ENCODE measurements at regions not wholly inside any gene's neighbourhood (a gene's known extent, or its start where the extent isn't known, plus 50 kb on each side); places are given as distances from the start of the nearest gene placed in this dataset.
A peak's percentile ranks its signal among the peaks of the same experiment; 100 is the strongest.

GRCh38 chr22:48076008-48076407, 1313.6 kb downstream of the TBC1D22A start:
- H3K27me3 ChIP-seq = peaks cover 0 to 16% (median 0%) of the 10 kb centered on the region in 11 experiments; a peak in 4 of 22 replicates
- H3K4me3 ChIP-seq = no peak overlapping the region
- no peaks in the 10 kb centered on the region for H3K9me3 ChIP-seq (replicated peaks in 1 of 11)
- H3K9ac ChIP-seq = no peak overlapping the region
- TF ChIP-seq Cebpa-rat (IDR thresholded peaks at IDR 0.05) = no peak
- H3K4me1 ChIP-seq = peaks cover 0 to 45% (median 20%) of the 10 kb centered on the region in 10 experiments; a peak in 13 of 20 replicates
- no peaks in the 10 kb centered on the region for H3K36me3 ChIP-seq
- peak overlapping the region in 6 of 11 experiments; percentile 45 to 69 (median 52); a peak in 7 of 22 replicates for H3K4me2 ChIP-seq
- H4K20me1 ChIP-seq = peaks cover 0 to 5% (median 0%) of the 10 kb centered on the region in 11 experiments; a peak in 3 of 22 replicates
- no peak overlapping the region for H3K27ac ChIP-seq

GRCh38 chr22:48075604-48076003, 1313.2 kb downstream of the TBC1D22A start:
- Histone ChIP-seq H3K4me2 (peak overlapping the region in 1 of 11 experiments; percentile 59; a peak in 1 of 22 replicates), H3K9ac (no peak overlapping the region), H3K27ac (no peak overlapping the region), H3K27me3 (peaks cover 0 to 16% (median 0%) of the 10 kb centered on the region in 11 experiments; a peak in 4 of 22 replicates), H4K20me1 (peaks cover 0 to 3% (median 0%) of the 10 kb centered on the region in 11 experiments; a peak in 3 of 22 replicates), H3K36me3 (no peaks in the 10 kb centered on the region), H3K9me3 (replicated peaks in 1 of 11) (no peaks in the 10 kb centered on the region), H3K4me3 (no peak overlapping the region), H3K4me1 (peaks cover 0 to 45% (median 20%) of the 10 kb centered on the region in 10 experiments; a peak in 13 of 20 replicates)
- TF ChIP-seq Cebpa-rat (IDR thresholded peaks at IDR 0.05) = no peak

GRCh38 chr22:48072777-48073176, 1310.3 kb downstream of the TBC1D22A start:
- Histone ChIP-seq H3K4me1 (peaks cover 0 to 32% (median 19%) of the 10 kb centered on the region in 10 experiments; a peak in 13 of 20 replicates), H3K36me3 (no peaks in the 10 kb centered on the region), H3K9ac (no peak overlapping the region), H3K27ac (no peak overlapping the region), H3K4me2 (peak overlapping the region in 1 of 11 experiments; percentile 43; a peak in 1 of 22 replicates), H3K9me3 (replicated peaks in 1 of 11) (peaks cover 0 to 7% (median 0%) of the 10 kb centered on the region in 11 experiments; a peak in 1 of 22 replicates), H3K4me3 (no peak overlapping the region), H3K27me3 (no peaks in the 10 kb centered on the region; a peak in 1 of 22 replicates), H4K20me1 (no peaks in the 10 kb centered on the region; a peak in 1 of 22 replicates)
- no peak for TF ChIP-seq Cebpa-rat (IDR thresholded peaks at IDR 0.05)

GRCh38 chr22:48071828-48072227, 1309.4 kb downstream of the TBC1D22A start:
- H3K36me3 ChIP-seq = no peaks in the 10 kb centered on the region
- no peaks in the 10 kb centered on the region; a peak in 1 of 22 replicates for H3K27me3 ChIP-seq
- peaks cover 0 to 7% (median 0%) of the 10 kb centered on the region in 11 experiments; a peak in 1 of 22 replicates for H3K9me3 ChIP-seq (replicated peaks in 1 of 11)
- H3K9ac ChIP-seq = no peak overlapping the region
- H4K20me1 ChIP-seq = no peaks in the 10 kb centered on the region; a peak in 1 of 22 replicates
- H3K4me1 ChIP-seq = peaks cover 0 to 25% (median 14%) of the 10 kb centered on the region in 10 experiments; a peak in 13 of 20 replicates
- no peak for TF ChIP-seq Cebpa-rat (IDR thresholded peaks at IDR 0.05)
- peak overlapping the region in 6 of 11 experiments; percentile 14 to 43 (median 22); a peak in 6 of 22 replicates for H3K4me2 ChIP-seq
- no peak overlapping the region for H3K4me3 ChIP-seq
- no peak overlapping the region for H3K27ac ChIP-seq

GRCh38 chr22:48071305-48071704, 1308.9 kb downstream of the TBC1D22A start:
- H3K27me3 ChIP-seq = no peaks in the 10 kb centered on the region; a peak in 1 of 22 replicates
- peaks cover 0 to 23% (median 12%) of the 10 kb centered on the region in 10 experiments; a peak in 13 of 20 replicates for H3K4me1 ChIP-seq
- H3K36me3 ChIP-seq = no peaks in the 10 kb centered on the region
- H3K4me2 ChIP-seq = peak overlapping the region in 6 of 11 experiments; percentile 14 to 43 (median 28); a peak in 7 of 22 replicates
- H4K20me1 ChIP-seq = no peaks in the 10 kb centered on the region; a peak in 1 of 22 replicates
- H3K4me3 ChIP-seq = no peak overlapping the region
- no peak overlapping the region for H3K27ac ChIP-seq
- no peak overlapping the region for H3K9ac ChIP-seq
- H3K9me3 ChIP-seq (replicated peaks in 1 of 11) = peaks cover 0 to 7% (median 0%) of the 10 kb centered on the region in 11 experiments; a peak in 1 of 22 replicates
- no peak for TF ChIP-seq Cebpa-rat (IDR thresholded peaks at IDR 0.05)

GRCh38 chr22:48070760-48071159, 1308.3 kb downstream of the TBC1D22A start:
- no peak overlapping the region for H3K4me3 ChIP-seq
- no peak overlapping the region for H3K27ac ChIP-seq
- no peaks in the 10 kb centered on the region; a peak in 1 of 22 replicates for H4K20me1 ChIP-seq
- H3K27me3 ChIP-seq = no peaks in the 10 kb centered on the region; a peak in 1 of 22 replicates
- no peak for TF ChIP-seq Cebpa-rat (IDR thresholded peaks at IDR 0.05)
- no peak overlapping the region for H3K4me2 ChIP-seq
- H3K9ac ChIP-seq = no peak overlapping the region
- H3K36me3 ChIP-seq = no peaks in the 10 kb centered on the region
- peaks cover 0 to 26% (median 16%) of the 10 kb centered on the region in 10 experiments; a peak in 13 of 20 replicates for H3K4me1 ChIP-seq
- H3K9me3 ChIP-seq (replicated peaks in 1 of 11) = peaks cover 0 to 7% (median 0%) of the 10 kb centered on the region in 11 experiments; a peak in 1 of 22 replicates

GRCh38 chr22:48070083-48070482, 1307.6 kb downstream of the TBC1D22A start:
- no peak overlapping the region for H3K4me3 ChIP-seq
- peaks cover 0 to 7% (median 0%) of the 10 kb centered on the region in 11 experiments; a peak in 1 of 22 replicates for H3K9me3 ChIP-seq (replicated peaks in 1 of 11)
- no peak overlapping the region for H3K27ac ChIP-seq
- H3K4me2 ChIP-seq = no peak overlapping the region
- H4K20me1 ChIP-seq = no peaks in the 10 kb centered on the region; a peak in 1 of 22 replicates
- no peak for TF ChIP-seq Cebpa-rat (IDR thresholded peaks at IDR 0.05)
- no peak overlapping the region for H3K9ac ChIP-seq
- H3K4me1 ChIP-seq = peaks cover 0 to 29% (median 18%) of the 10 kb centered on the region in 10 experiments; a peak in 13 of 20 replicates
- H3K27me3 ChIP-seq = no peaks in the 10 kb centered on the region; a peak in 1 of 22 replicates
- no peaks in the 10 kb centered on the region for H3K36me3 ChIP-seq

- peaks cover 0 to 7% (median 0%) of the 10 kb centered on the region in 11 experiments; a peak in 1 of 22 replicates for H3K9me3 ChIP-seq (replicated peaks in 1 of 11)
- H3K27ac ChIP-seq = no peak overlapping the region
- no peaks in the 10 kb centered on the region for H3K36me3 ChIP-seq
- H3K27me3 ChIP-seq = no peaks in the 10 kb centered on the region
- H3K9ac ChIP-seq = no peak overlapping the region
- no peak overlapping the region for H3K4me2 ChIP-seq
- no peaks in the 10 kb centered on the region; a peak in 1 of 22 replicates for H4K20me1 ChIP-seq
- TF ChIP-seq Cebpa-rat (IDR thresholded peaks at IDR 0.05) = no peak
- H3K4me3 ChIP-seq = no peak overlapping the region
- H3K4me1 ChIP-seq = peaks cover 0 to 29% (median 18%) of the 10 kb centered on the region in 10 experiments; a peak in 13 of 20 replicates
Measured at GRCh38 chr22:48069256-48069655, 1306.8 kb downstream of the TBC1D22A start.

- H3K9me3 ChIP-seq (replicated peaks in 1 of 11) = peaks cover 0 to 7% (median 0%) of the 10 kb centered on the region in 11 experiments; a peak in 1 of 22 replicates
- no peak overlapping the region for H3K4me2 ChIP-seq
- H4K20me1 ChIP-seq = no peaks in the 10 kb centered on the region; a peak in 1 of 22 replicates
- H3K27ac ChIP-seq = no peak overlapping the region
- no peak for TF ChIP-seq Cebpa-rat (IDR thresholded peaks at IDR 0.05)
- no peak overlapping the region for H3K9ac ChIP-seq
- H3K4me1 ChIP-seq = peaks cover 0 to 29% (median 18%) of the 10 kb centered on the region in 10 experiments; a peak in 13 of 20 replicates
- H3K4me3 ChIP-seq = no peak overlapping the region
- no peaks in the 10 kb centered on the region for H3K27me3 ChIP-seq
- H3K36me3 ChIP-seq = no peaks in the 10 kb centered on the region
Measured at GRCh38 chr22:48068323-48068885, 1306.0 kb downstream of the TBC1D22A start.
